ENCODE measurements at regions not wholly inside any gene's neighbourhood (a gene's known extent, or its start where the extent isn't known, plus 50 kb on each side); places are given as distances from the start of the nearest gene placed in this dataset.

DNA sequence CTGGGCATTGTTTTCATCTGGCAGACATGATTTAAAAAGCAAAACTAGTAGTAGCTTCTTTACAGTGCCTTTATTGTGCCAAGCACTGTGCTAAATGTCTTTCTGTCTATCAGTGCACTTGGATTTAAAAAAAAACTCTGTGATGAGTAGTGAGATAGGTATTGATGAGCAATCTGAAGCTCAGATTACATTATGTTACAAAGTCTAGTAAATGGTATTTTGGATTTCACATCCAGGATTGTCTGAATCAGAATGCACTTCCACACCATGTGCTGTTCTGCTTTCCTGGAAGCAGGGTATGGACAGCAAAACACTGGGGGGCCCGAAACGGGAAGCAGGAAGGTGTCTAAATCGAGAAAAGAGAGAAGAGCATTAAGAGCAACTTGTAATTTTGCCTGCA lies 103.4 kb upstream of the CCN2 start:
- intact Hi-C loops (cut with DNase I) = no loop called here
- no peak overlapping the region for H3K4me3 ChIP-seq
- no peaks in the 10 kb centered on the region for H3K36me3 ChIP-seq
- no peaks in the 10 kb centered on the region for H3K27me3 ChIP-seq
- H3K9me3 ChIP-seq = no peaks in the 10 kb centered on the region
- TF ChIP-seq, protein P1, sequence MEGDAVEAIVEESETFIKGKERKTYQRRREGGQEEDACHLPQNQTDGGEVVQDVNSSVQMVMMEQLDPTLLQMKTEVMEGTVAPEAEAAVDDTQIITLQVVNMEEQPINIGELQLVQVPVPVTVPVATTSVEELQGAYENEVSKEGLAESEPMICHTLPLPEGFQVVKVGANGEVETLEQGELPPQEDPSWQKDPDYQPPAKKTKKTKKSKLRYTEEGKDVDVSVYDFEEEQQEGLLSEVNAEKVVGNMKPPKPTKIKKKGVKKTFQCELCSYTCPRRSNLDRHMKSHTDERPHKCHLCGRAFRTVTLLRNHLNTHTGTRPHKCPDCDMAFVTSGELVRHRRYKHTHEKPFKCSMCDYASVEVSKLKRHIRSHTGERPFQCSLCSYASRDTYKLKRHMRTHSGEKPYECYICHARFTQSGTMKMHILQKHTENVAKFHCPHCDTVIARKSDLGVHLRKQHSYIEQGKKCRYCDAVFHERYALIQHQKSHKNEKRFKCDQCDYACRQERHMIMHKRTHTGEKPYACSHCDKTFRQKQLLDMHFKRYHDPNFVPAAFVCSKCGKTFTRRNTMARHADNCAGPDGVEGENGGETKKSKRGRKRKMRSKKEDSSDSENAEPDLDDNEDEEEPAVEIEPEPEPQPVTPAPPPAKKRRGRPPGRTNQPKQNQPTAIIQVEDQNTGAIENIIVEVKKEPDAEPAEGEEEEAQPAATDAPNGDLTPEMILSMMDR (IDR thresholded peaks at IDR 0.05) = no peak
- no peak for TF ChIP-seq POLR2A (IDR thresholded peaks at IDR 0.05)
- TF ChIP-seq EP300 (IDR thresholded peaks at IDR 0.05) = no peak
- DNase-seq = no peak
- no peak overlapping the region for H3K27ac ChIP-seq
- H3K4me1 ChIP-seq (ENCODE audit: insufficient read depth) = no peaks in the 10 kb centered on the region
- WGBS, 3 donors = 72 to 92% (median 77%) methylated on average over 3 of the region's 3 CpGs

- TF ChIP-seq, protein P1 (IDR thresholded peaks at IDR 0.05) = no peak
- TF ChIP-seq EP300 (IDR thresholded peaks at IDR 0.05) (no peak), POLR2A (IDR thresholded peaks at IDR 0.05) (no peak)
- DNase-seq = no peak
- intact Hi-C loops (cut with DNase I) = no loop called here
- H3K9me3 ChIP-seq = no peaks in the 10 kb centered on the region
- no peak overlapping the region for H3K27ac ChIP-seq
- no peak overlapping the region for H3K4me3 ChIP-seq
- WGBS, 3 donors = 33 to 46% (median 44%) methylated on average over 2 of the region's 2 CpGs
- no peaks in the 10 kb centered on the region for H3K27me3 ChIP-seq
- no peaks in the 10 kb centered on the region for H3K4me1 ChIP-seq (ENCODE audit: insufficient read depth)
- no peaks in the 10 kb centered on the region for H3K36me3 ChIP-seq
Measured at GRCh38 chr6:132053511-132053910, 102.3 kb upstream of the CCN2 start.

- Histone ChIP-seq H3K4me3 (no peak overlapping the region), H3K36me3 (no peaks in the 10 kb centered on the region), H3K27me3 (no peaks in the 10 kb centered on the region), H3K4me1 (ENCODE audit: insufficient read depth) (no peaks in the 10 kb centered on the region), H3K27ac (no peak overlapping the region), H3K9me3 (no peaks in the 10 kb centered on the region)
- intact Hi-C loops (cut with DNase I) = no loop called here
- 41 to 64% (median 57%) methylated on average over 1 of the region's 1 CpG for WGBS, 3 donors
- DNase-seq = no peak
- TF ChIP-seq POLR2A (IDR thresholded peaks at IDR 0.05) = no peak
- TF ChIP-seq EP300 (IDR thresholded peaks at IDR 0.05) = no peak
- TF ChIP-seq, protein P1 (IDR thresholded peaks at IDR 0.05) = no peak
Measured at GRCh38 chr6:132052096-132052495, 100.9 kb upstream of the CCN2 start.

GRCh38 chr6:132045877-132046276 lies 94.7 kb upstream of the CCN2 start:
- no peaks in the 10 kb centered on the region for H3K36me3 ChIP-seq
- no peak for DNase-seq
- H3K4me1 ChIP-seq (ENCODE audit: insufficient read depth) = no peaks in the 10 kb centered on the region
- WGBS, 3 donors = 96 to 100% (median 98%) methylated on average over 1 of the region's 1 CpG
- TF ChIP-seq POLR2A (IDR thresholded peaks at IDR 0.05) (no peak), EP300 (IDR thresholded peaks at IDR 0.05) (no peak)
- TF ChIP-seq, protein P1 (IDR thresholded peaks at IDR 0.05) = no peak
- H3K9me3 ChIP-seq = no peaks in the 10 kb centered on the region
- H3K27me3 ChIP-seq = no peaks in the 10 kb centered on the region
- no peak overlapping the region for H3K4me3 ChIP-seq
- no peak overlapping the region for H3K27ac ChIP-seq
- intact Hi-C loops (cut with DNase I) = no loop called here

DNA sequence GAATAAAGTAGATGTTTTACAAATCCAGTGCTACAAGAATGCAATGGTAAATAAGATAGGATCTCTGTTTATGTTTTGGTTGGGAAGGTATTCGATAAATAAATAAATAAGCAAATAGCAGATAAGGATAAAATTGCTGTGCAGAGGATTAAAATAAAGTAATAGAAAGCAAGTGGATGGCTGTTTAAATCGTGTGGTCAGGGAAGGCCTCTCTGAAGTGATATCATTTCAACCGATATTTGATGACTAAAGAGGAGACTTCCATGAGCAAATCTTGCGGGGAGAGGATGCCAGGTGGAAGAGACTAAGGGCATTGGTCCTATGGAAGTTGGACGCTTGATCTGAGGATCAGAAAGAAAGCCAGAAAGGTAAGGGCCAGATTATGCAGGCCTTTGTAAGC lies 92.0 kb upstream of the CCN2 start:
- Histone ChIP-seq H3K4me3 (no peak overlapping the region), H3K27me3 (no peaks in the 10 kb centered on the region), H3K4me1 (ENCODE audit: insufficient read depth) (no peaks in the 10 kb centered on the region), H3K9me3 (no peaks in the 10 kb centered on the region), H3K36me3 (no peaks in the 10 kb centered on the region), H3K27ac (no peak overlapping the region)
- no peak for DNase-seq
- intact Hi-C loops (cut with DNase I) = no loop called here
- TF ChIP-seq EP300 (IDR thresholded peaks at IDR 0.05) = no peak
- TF ChIP-seq, protein P1 (IDR thresholded peaks at IDR 0.05) = no peak
- TF ChIP-seq POLR2A (IDR thresholded peaks at IDR 0.05) = no peak
- WGBS, 3 donors = 66 to 88% (median 80%) methylated on average over 5 of the region's 5 CpGs
